PFSK-1 (cell line): ENCODE measurements at regions not wholly inside any gene's neighbourhood (a gene's known extent, or its start where the extent isn't known, plus 50 kb on each side); places are given as distances from the start of the nearest gene placed in this dataset.

Source experiments
- FOXP2 ChIP-seq: optimal IDR thresholded peaks from 2 replicates; pipeline ENCODE3; 2011; ENCODE audit warnings: borderline replicate concordance, control low read depth, inconsistent platforms; ENCODE audit not compliant: insufficient read depth; ENCODE audit errors: extremely low read length, extremely low read depth
- POLR2AphosphoS5 ChIP-seq: IDR thresholded peaks from 2 replicates; pipeline ENCODE4 v1.6.1; 2012; ENCODE audit warnings: low read depth, mild to moderate bottlenecking, control low read depth, low read length, moderate library complexity
- REST ChIP-seq, 2 experiments: IDR thresholded peaks; 2 replicates each; pipeline versions ENCODE4 v1.6.1 to v1.8.0; 2011 to 2012; ENCODE audit warnings: low read depth in 2 of 2, low read length in 2 of 2, control low read depth in 1 of 2, inconsistent platforms in 1 of 2, mild to moderate bottlenecking in 1 of 2, moderate library complexity in 1 of 2; ENCODE audit not compliant: insufficient read depth in 1 of 2
- SIN3A ChIP-seq: IDR thresholded peaks from 2 replicates; pipeline ENCODE4 v1.6.1; 2012; ENCODE audit warnings: mild to moderate bottlenecking, low read length, moderate library complexity, borderline replicate concordance; ENCODE audit not compliant: insufficient read depth
- TAF1 ChIP-seq: IDR thresholded peaks from 2 replicates; pipeline ENCODE4 v1.6.1; 2012; ENCODE audit warnings: low read length, control low read depth, borderline replicate concordance; ENCODE audit not compliant: insufficient read depth

GRCh38 chr5:41637424-41637823, 127.0 kb upstream of the PLCXD3 start:
- TF ChIP-seq POLR2AphosphoS5 (no peak), REST (IDR thresholded peaks at IDR 0.05; ENCODE audit: insufficient read depth in 1 of 2, low read depth in 2 of 2, low read length in 2 of 2) (no peak), SIN3A (no peak), FOXP2 (no peak), TAF1 (no peak)

- TF ChIP-seq REST (IDR thresholded peaks at IDR 0.05; ENCODE audit: insufficient read depth in 1 of 2, low read depth in 2 of 2, low read length in 2 of 2) (peak in 1 of 2 experiments; percentile 87; a peak in 2 of 4 replicates), TAF1 (no peak)
Measured at GRCh38 chr5:41636605-41637004, 126.2 kb upstream of the PLCXD3 start.

- no peak for TF ChIP-seq TAF1
- TF ChIP-seq FOXP2, result no peak
- TF ChIP-seq SIN3A, result no peak
- no peak for TF ChIP-seq REST (IDR thresholded peaks at IDR 0.05; ENCODE audit: insufficient read depth in 1 of 2, low read depth in 2 of 2, low read length in 2 of 2)
- no peak for TF ChIP-seq POLR2AphosphoS5
Measured at GRCh38 chr5:41629897-41630296, 119.5 kb upstream of the PLCXD3 start.

DNA sequence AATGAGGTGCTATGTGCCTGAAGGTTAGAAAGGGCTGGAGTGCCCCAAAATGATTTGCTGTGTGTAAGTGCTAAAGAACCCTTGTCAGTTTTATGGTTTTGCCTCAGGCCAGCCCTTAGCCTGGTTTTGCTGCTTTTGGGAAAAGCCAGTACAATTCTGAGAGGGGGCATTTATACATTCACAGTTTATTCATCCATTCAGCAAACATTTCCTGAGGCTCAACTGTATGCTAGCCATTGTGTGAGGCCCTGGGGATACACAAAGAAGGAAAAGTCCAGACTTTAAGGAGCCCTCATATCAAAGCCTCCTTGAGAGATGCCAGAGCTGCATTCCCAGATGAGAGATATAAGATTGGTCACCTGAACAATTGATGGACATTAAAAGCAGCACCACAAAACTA, 115.2 kb upstream of the PLCXD3 start:
- TF ChIP-seq REST (IDR thresholded peaks at IDR 0.05; ENCODE audit: insufficient read depth in 1 of 2, low read depth in 2 of 2, low read length in 2 of 2) (no peak), SIN3A (no peak), POLR2AphosphoS5 (no peak)

DNA sequence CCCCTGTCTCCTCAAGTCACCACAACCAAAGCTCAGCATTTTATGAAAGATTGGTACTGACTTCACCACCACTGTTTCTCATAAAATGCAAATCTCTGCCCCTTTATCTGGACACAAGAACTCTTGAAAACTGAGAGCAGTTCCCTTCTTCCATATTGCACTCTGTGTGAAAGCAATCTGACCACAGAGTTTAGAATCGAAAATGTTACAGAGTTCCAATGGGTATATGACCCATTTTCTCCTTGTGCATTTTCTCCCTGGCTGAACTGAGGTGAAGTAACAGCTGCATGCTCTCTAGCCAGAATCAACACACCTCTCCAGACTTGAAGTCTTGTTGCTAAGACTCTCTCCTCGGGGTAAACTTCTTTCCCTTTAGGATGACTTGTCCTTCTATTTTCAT, 111.0 kb upstream of the PLCXD3 start:
- no peak for TF ChIP-seq SIN3A
- TF ChIP-seq POLR2AphosphoS5, result no peak
